ENCODE measurements at regions not wholly inside any gene's neighbourhood (a gene's known extent, or its start where the extent isn't known, plus 50 kb on each side); places are given as distances from the start of the nearest gene placed in this dataset.

GRCh38 chr5:167853421-167853820, 438.0 kb upstream of the WWC1 start:
- TF ChIP-seq CTCF (IDR thresholded peaks at IDR 0.05; ENCODE audit: low read length), result no peak
- TF ChIP-seq EZH2 (IDR thresholded peaks at IDR 0.05; ENCODE audit: borderline replicate concordance, low read length), result no peak
